RWPE2 (cell line): ENCODE measurements at regions not wholly inside any gene's neighbourhood (a gene's known extent, or its start where the extent isn't known, plus 50 kb on each side); places are given as distances from the start of the nearest gene placed in this dataset.

Source experiments
- ATAC-seq: fragments of 200-7000 bp; cut with Tn5 transposase; 3 replicates; pipeline ENCODE4 v1.9.1; 2021; ENCODE audit warnings: low read depth
- DNase-seq: peaks from one replicate; pipeline ENCODE4 v3.0.0-alpha.2; 2020; ENCODE audit warnings: low spot score
- H3K27ac ChIP-seq: fragments of 450-650 bp; 2 replicates; pipeline ENCODE4 v1.5.1; 2017; ENCODE audit warnings: mild to moderate bottlenecking; ENCODE audit not compliant: poor library complexity, severe bottlenecking
- H3K27me3 ChIP-seq: fragments of 250-450 bp; sonication (Bioruptor Pico); 2 replicates; pipeline ENCODE4 v1.5.1; 2021; ENCODE audit warnings: mild to moderate bottlenecking, moderate library complexity; ENCODE audit not compliant: insufficient read depth, poor library complexity, severe bottlenecking
- H3K36me3 ChIP-seq: fragments of 250-450 bp; sonication (Bioruptor Pico); 2 replicates; pipeline ENCODE4 v1.5.1; 2020; ENCODE audit warnings: low read depth, mild to moderate bottlenecking, moderate library complexity
- H3K4me1 ChIP-seq: fragments of 250-450 bp; sonication (Bioruptor Pico); 2 replicates; pipeline ENCODE4 v1.5.1; 2021; ENCODE audit warnings: mild to moderate bottlenecking, moderate library complexity; ENCODE audit not compliant: insufficient read depth, poor library complexity, severe bottlenecking
- H3K4me3 ChIP-seq: fragments of 250-450 bp; sonication (Bioruptor Pico); 2 replicates; pipeline ENCODE4 v1.5.1; 2021; ENCODE audit warnings: mild to moderate bottlenecking, moderate library complexity; ENCODE audit not compliant: severe bottlenecking
- H3K9me3 ChIP-seq: fragments of 250-450 bp; sonication (Bioruptor Pico); 2 replicates; pipeline ENCODE4 v1.5.1; 2021; ENCODE audit warnings: mild to moderate bottlenecking, moderate library complexity; ENCODE audit not compliant: severe bottlenecking
- CTCF ChIP-seq: fragments of 450-650 bp; IDR thresholded peaks from one replicate; pipeline ENCODE4 v1.5.1; 2017; ENCODE audit warnings: mild to moderate bottlenecking, moderate library complexity; ENCODE audit not compliant: poor library complexity, severe bottlenecking

- H3K27me3 ChIP-seq, result no peaks in the 10 kb centered on the region
- ATAC-seq (no peak), DNase-seq (no peak)
- H3K4me3 ChIP-seq, result no peak overlapping the region
- no peak overlapping the region for H3K27ac ChIP-seq
- TF ChIP-seq CTCF, result no peak
- no peaks in the 10 kb centered on the region for H3K9me3 ChIP-seq
- H3K36me3 ChIP-seq, result no peaks in the 10 kb centered on the region
- no peaks in the 10 kb centered on the region for H3K4me1 ChIP-seq
Observed at GRCh38 chr12:76697849-76698248, 66.1 kb upstream of the ZDHHC17 start.

GRCh38 chr12:76698316-76698715 is 65.6 kb upstream of the ZDHHC17 start:
- no peak for TF ChIP-seq CTCF
- ATAC-seq, result no peak
- DNase-seq, result no peak
- Histone ChIP-seq H3K27ac (no peak overlapping the region), H3K27me3 (no peaks in the 10 kb centered on the region), H3K9me3 (no peaks in the 10 kb centered on the region), H3K4me1 (no peaks in the 10 kb centered on the region), H3K36me3 (no peaks in the 10 kb centered on the region), H3K4me3 (no peak overlapping the region)

- H3K27ac ChIP-seq, result no peak overlapping the region
- no peak overlapping the region for H3K4me3 ChIP-seq
- H3K27me3 ChIP-seq, result no peaks in the 10 kb centered on the region
- ATAC-seq (no peak), DNase-seq (no peak)
- TF ChIP-seq CTCF, result no peak
- no peaks in the 10 kb centered on the region for H3K36me3 ChIP-seq
- no peaks in the 10 kb centered on the region for H3K9me3 ChIP-seq
- no peaks in the 10 kb centered on the region for H3K4me1 ChIP-seq
Observed at GRCh38 chr12:76698966-76699365, 64.9 kb upstream of the ZDHHC17 start.

- DNase-seq (no peak), ATAC-seq (no peak)
- TF ChIP-seq CTCF, result no peak
- no peaks in the 10 kb centered on the region for H3K27me3 ChIP-seq
- no peak overlapping the region for H3K27ac ChIP-seq
- no peaks in the 10 kb centered on the region for H3K36me3 ChIP-seq
- H3K4me1 ChIP-seq, result no peaks in the 10 kb centered on the region
- no peak overlapping the region for H3K4me3 ChIP-seq
- no peaks in the 10 kb centered on the region for H3K9me3 ChIP-seq
Observed at GRCh38 chr12:76701690-76702089, 62.2 kb upstream of the ZDHHC17 start.

- Histone ChIP-seq H3K9me3 (no peaks in the 10 kb centered on the region), H3K27me3 (no peaks in the 10 kb centered on the region), H3K4me3 (no peak overlapping the region), H3K36me3 (no peaks in the 10 kb centered on the region), H3K27ac (no peak overlapping the region), H3K4me1 (no peaks in the 10 kb centered on the region)
- DNase-seq (no peak), ATAC-seq (no peak)
- no peak for TF ChIP-seq CTCF
Observed at GRCh38 chr12:76702946-76703345, 61.0 kb upstream of the ZDHHC17 start.
